SJCRH30 (cell line): ENCODE measurements at regions not wholly inside any gene's neighbourhood (a gene's known extent, or its start where the extent isn't known, plus 50 kb on each side); places are given as distances from the start of the nearest gene placed in this dataset.
A peak's percentile ranks its signal among the peaks of the same experiment; 100 is the strongest.

Source experiments
- DNase-seq, 2 experiments: peaks; one replicate each; pipeline ENCODE4 v3.0.0-alpha.2; 2015 to 2020
- H3K27ac ChIP-seq: fragments of 250-450 bp; sonication (Bioruptor Pico); 2 replicates; pipeline ENCODE4 v1.5.1; 2020; ENCODE audit warnings: mild to moderate bottlenecking, moderate library complexity
- H3K27me3 ChIP-seq: fragments of 250-450 bp; sonication (Bioruptor Pico); 2 replicates; pipeline ENCODE4 v1.5.1; 2020; ENCODE audit warnings: mild to moderate bottlenecking, moderate library complexity
- H3K36me3 ChIP-seq: fragments of 250-450 bp; sonication (Bioruptor Pico); 2 replicates; pipeline ENCODE4 v1.5.1; 2020; ENCODE audit warnings: mild to moderate bottlenecking, moderate library complexity
- H3K4me1 ChIP-seq: fragments of 250-450 bp; sonication (Bioruptor Pico); 2 replicates; pipeline ENCODE4 v1.5.1; 2020; ENCODE audit warnings: mild to moderate bottlenecking, moderate library complexity
- H3K4me3 ChIP-seq: fragments of 250-450 bp; sonication (Bioruptor Pico); 2 replicates; pipeline ENCODE4 v1.5.1; 2020; ENCODE audit warnings: mild to moderate bottlenecking, moderate library complexity
- H3K9me3 ChIP-seq: fragments of 250-450 bp; sonication (Bioruptor Pico); replicated peaks from 2 replicates; pipeline ENCODE4 v1.5.1; 2020; ENCODE audit warnings: mild to moderate bottlenecking, moderate library complexity

DNA sequence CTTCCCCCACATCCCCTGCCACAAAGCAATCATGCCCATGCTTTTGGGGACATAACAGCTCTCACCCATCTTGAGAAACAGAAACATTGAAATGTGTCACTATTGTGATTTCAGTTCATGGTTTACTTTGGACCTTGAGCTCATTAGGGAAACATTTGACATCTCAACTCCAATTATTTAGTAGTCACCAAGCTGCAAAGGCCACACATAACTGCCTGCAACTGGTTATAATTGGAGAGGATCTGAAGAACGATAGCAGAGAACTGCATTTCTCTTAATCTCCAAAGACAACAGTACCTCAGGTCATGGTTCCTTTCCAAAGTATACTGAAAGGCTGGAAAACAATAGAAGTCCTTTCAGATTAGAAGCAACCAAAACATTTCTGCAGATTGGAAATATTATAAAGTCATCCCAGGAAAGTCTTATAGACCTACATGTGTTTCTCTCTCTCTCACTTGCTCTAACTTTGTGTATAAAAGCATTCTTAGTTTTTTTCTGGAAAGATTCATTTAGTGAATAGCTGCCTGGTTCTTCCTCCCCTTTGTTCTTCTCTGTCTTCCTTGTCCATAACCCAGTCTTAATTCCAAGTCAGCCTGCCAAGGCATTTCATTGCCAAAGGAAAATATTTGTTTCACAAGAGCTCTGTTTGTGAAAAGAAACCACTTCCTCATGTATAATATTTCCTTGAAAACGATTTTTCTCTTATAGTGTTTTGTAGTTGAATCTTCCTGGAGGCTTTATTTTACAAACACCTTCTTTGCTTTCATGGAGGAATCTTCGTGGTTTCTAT lies 426.8 kb downstream of the ADGRL2 start:
- peak in 1 of 2 experiments; percentile 29 for DNase-seq

DNA sequence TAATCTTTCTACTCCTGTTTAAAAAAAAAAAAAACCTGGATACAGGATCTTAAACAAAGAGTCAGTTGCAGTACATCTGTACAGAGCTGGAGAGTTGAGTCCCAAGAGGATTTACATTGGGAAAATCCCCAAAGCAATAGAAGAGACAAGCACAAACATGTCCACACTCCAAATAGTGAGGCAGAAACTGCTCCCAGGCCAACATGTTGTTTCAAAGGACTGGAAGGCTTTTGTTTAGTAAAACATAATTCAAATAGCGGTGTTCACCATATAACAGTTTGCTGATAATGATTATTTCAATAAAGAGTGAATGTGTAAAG lies 425.4 kb downstream of the ADGRL2 start:
- Histone ChIP-seq H3K36me3 (no peaks in the 10 kb centered on the region), H3K9me3 (no peaks in the 10 kb centered on the region), H3K4me3 (no peak overlapping the region), H3K27ac (peak overlapping the region; percentile 77), H3K4me1 (peaks cover 35% of the 10 kb centered on the region), H3K27me3 (no peaks in the 10 kb centered on the region)
- peak; percentile 46 to 87 for DNase-seq

More for the DNA sequence above, 426.8 kb downstream of the ADGRL2 start:
- Histone ChIP-seq H3K27me3 (no peaks in the 10 kb centered on the region), H3K4me1 (peaks cover 35% of the 10 kb centered on the region), H3K27ac (peak overlapping the region; percentile 77; the same call in 1 of the 2 replicates), H3K36me3 (no peaks in the 10 kb centered on the region), H3K9me3 (no peaks in the 10 kb centered on the region), H3K4me3 (no peak overlapping the region)

DNA sequence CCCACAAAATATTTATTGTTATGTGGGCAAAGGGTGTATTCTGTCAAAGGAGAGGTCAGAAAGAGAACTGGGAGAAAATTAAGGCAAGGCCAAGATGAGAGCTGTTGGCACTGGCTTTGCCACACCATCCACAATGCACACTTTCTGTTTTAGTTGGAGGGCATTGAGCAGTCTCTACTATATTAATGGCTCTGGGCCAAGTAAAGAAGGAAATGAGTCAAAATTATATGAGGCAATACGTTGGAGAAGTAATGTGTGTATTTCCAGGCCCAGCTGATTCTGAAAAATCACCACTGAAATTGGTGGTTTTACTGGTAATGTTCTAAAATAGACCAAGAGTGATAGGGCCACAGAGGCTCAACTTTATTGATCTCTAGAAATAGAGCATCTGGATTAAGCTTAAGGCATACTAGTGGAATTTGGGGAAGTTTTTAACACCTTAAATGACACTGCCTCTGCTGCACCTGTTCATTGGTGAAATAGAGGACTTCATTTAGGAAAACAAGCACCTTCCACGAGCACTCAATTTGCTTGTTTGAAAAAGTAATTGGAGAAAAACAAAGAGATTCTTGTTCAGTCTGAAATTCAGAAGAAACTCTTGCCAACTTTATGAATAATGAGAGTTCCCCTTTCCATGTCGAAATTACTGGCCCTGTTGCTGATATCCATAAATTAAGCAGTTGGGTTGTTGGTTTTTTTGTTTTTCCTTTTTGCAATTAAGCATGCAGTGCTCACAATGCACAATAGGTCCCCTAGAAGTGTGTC lies 424.9 kb downstream of the ADGRL2 start:
- Histone ChIP-seq H3K27ac (peak overlapping the region; percentile 77), H3K9me3 (no peaks in the 10 kb centered on the region), H3K36me3 (no peaks in the 10 kb centered on the region), H3K4me3 (no peak overlapping the region), H3K27me3 (no peaks in the 10 kb centered on the region), H3K4me1 (peaks cover 35% of the 10 kb centered on the region)
- peak; percentile 9 to 72 for DNase-seq

- no peak overlapping the region for H3K4me3 ChIP-seq
- peaks cover 53% of the 10 kb centered on the region for H3K4me1 ChIP-seq
- H3K27me3 ChIP-seq: no peaks in the 10 kb centered on the region
- no peak for DNase-seq
- no peaks in the 10 kb centered on the region for H3K9me3 ChIP-seq
- no peak overlapping the region for H3K27ac ChIP-seq
- no peaks in the 10 kb centered on the region for H3K36me3 ChIP-seq
Observed at GRCh38 chr1:82223091-82223490, 422.4 kb downstream of the ADGRL2 start.

DNA sequence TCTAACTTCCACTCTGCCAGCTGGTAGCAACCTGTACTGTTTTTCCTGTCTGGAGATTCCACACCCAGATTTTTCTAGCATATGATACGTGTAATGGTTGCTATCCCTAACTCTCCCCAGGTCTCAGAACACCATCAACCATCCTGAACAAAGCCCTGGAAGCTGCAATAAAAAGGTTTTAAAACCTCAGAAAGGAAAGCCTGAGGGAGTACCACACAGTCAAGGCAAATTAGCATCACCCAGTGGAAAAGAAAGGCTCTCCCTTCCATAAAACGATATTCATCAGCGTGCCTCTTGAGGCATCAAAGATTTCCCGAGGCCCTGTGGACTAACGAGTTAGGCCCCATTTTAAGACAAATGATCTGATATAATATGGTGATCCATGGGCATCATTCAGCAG lies 421.0 kb downstream of the ADGRL2 start:
- no peak for DNase-seq
- H3K4me1 ChIP-seq: peaks cover 40% of the 10 kb centered on the region
- H3K4me3 ChIP-seq: no peak overlapping the region
- no peaks in the 10 kb centered on the region for H3K36me3 ChIP-seq
- no peaks in the 10 kb centered on the region for H3K27me3 ChIP-seq
- H3K9me3 ChIP-seq: no peaks in the 10 kb centered on the region
- H3K27ac ChIP-seq: no peak overlapping the region

DNA sequence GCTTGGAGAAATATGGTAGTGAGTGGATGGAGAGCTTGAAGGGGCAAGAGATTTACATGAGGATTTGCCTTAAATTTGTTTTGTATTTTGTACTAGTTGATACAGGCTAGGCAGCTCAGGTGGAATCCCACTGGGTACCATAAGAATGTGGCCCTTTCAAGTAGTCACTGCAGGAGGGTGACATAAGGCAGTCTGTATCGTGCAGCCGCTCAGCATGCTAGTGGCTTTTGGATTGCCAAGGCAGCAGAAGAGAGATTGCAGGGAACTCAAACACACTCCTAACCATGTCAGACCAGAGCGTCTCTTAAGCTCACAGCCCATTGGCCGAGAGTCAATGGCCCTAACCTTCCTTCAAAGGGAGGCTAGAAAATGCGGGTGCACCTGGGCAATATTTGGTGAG lies 420.0 kb downstream of the ADGRL2 start:
- H3K27ac ChIP-seq: peak overlapping the region; percentile 68; the same call in 1 of the 2 replicates
- DNase-seq: no peak
- H3K36me3 ChIP-seq: no peaks in the 10 kb centered on the region
- no peaks in the 10 kb centered on the region for H3K9me3 ChIP-seq
- H3K4me1 ChIP-seq: peaks cover 30% of the 10 kb centered on the region
- no peaks in the 10 kb centered on the region for H3K27me3 ChIP-seq
- H3K4me3 ChIP-seq: no peak overlapping the region

DNA sequence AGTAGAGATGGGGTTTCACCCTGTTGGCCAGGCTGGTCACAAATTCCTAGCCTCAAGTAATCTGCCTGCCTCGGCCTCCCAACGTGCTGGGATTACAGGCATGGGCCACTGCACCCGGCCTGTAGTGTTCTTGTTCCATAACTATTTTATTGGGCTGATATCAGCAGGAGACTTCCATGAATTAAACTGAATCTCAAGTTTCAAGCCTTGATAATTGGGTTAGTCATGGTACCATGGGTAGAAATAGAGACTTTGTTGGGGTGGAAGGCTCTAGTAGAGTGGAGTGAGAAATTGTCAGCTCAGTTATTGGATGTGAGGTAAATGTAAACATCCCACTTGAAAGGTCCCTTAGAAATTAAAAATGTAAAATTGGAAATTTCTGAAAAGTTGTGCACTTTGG lies 419.1 kb downstream of the ADGRL2 start:
- H3K9me3 ChIP-seq: no peaks in the 10 kb centered on the region
- H3K36me3 ChIP-seq: no peaks in the 10 kb centered on the region
- peaks cover 21% of the 10 kb centered on the region for H3K4me1 ChIP-seq
- no peaks in the 10 kb centered on the region for H3K27me3 ChIP-seq
- peak; percentile 19 to 73 for DNase-seq
- peak overlapping the region; percentile 68 for H3K27ac ChIP-seq
- no peak overlapping the region for H3K4me3 ChIP-seq

- Histone ChIP-seq H3K27me3 (no peaks in the 10 kb centered on the region), H3K9me3 (no peaks in the 10 kb centered on the region), H3K36me3 (no peaks in the 10 kb centered on the region), H3K4me1 (peaks cover 21% of the 10 kb centered on the region), H3K4me3 (no peak overlapping the region), H3K27ac (peak overlapping the region; percentile 68)
- DNase-seq: peak; percentile 40 to 78
Observed at GRCh38 chr1:82218846-82219245, 418.1 kb downstream of the ADGRL2 start.

DNA sequence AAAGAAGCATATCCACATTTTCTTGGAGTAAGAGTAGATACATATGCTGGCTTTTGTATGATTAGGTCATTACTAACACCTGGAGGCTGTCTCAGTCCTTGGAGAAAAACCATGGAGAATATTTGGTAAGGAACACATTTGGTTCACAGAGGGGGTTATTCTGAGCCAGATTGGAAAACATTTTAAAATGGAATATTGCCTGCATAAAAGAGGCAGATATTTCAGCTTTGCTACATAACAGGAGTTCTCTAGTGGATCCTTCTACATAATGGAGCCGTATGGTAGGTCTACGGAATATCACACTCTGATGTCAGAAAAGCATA lies 415.1 kb downstream of the ADGRL2 start:
- Histone ChIP-seq H3K9me3 (no peaks in the 10 kb centered on the region), H3K4me3 (no peak overlapping the region)

GRCh38 chr1:82215056-82215852 lies 414.5 kb downstream of the ADGRL2 start:
- no peaks in the 10 kb centered on the region for H3K36me3 ChIP-seq
- H3K4me3 ChIP-seq: no peak overlapping the region
- no peak for DNase-seq
- H3K27ac ChIP-seq: no peak overlapping the region
- H3K9me3 ChIP-seq: no peaks in the 10 kb centered on the region
- H3K4me1 ChIP-seq: peaks cover 19% of the 10 kb centered on the region
- no peaks in the 10 kb centered on the region for H3K27me3 ChIP-seq

More for the DNA sequence above, 415.1 kb downstream of the ADGRL2 start:
- Histone ChIP-seq H3K27ac (no peak overlapping the region), H3K36me3 (no peaks in the 10 kb centered on the region), H3K4me1 (peaks cover 21% of the 10 kb centered on the region), H3K27me3 (no peaks in the 10 kb centered on the region)
- DNase-seq: no peak

DNA sequence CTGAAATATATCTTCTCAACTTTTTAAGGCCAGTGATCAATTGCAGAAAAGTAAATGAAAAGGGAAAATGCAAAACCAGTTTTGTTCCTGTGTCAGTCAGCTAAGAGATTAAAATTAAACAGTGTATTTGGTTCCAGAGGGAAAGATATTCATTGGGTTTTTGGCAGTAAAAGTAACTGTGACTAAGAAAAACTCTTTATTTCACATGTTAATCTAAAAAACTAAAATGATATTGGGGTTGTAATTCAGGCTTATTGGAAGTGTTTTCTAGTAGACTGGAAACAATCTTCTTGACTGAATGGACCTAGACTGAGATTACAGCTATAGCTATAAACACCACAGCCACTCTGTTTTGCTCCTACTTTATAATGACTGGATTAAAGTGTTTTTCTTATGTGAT lies 413.9 kb downstream of the ADGRL2 start:
- no peak for DNase-seq
- no peak overlapping the region for H3K4me3 ChIP-seq
- no peaks in the 10 kb centered on the region for H3K36me3 ChIP-seq
- H3K4me1 ChIP-seq: peaks cover 13% of the 10 kb centered on the region
- H3K9me3 ChIP-seq: no peaks in the 10 kb centered on the region
- H3K27me3 ChIP-seq: no peaks in the 10 kb centered on the region
- no peak overlapping the region for H3K27ac ChIP-seq

DNA sequence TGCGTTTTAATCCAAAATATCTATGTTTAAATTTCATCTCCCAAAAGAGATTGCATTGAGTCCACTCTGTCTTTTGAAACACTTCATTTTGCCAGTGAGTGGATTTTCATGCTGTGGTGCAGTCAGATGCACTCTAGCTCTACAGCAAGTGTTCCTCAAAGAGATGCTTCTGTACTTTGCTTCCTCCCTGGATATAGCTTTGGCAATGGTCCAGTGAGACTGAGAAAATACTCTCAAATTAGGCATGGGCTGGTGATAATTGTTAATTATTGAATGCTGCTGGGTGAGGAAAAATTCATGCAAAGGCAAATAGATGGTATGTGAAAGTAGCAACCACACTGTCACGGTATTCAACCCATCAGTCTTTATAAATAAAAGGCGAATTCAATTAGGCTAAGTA lies 396.9 kb downstream of the ADGRL2 start:
- Histone ChIP-seq H3K27ac (no peak overlapping the region), H3K27me3 (no peaks in the 10 kb centered on the region), H3K4me1 (no peaks in the 10 kb centered on the region), H3K4me3 (no peak overlapping the region), H3K9me3 (no peaks in the 10 kb centered on the region), H3K36me3 (no peaks in the 10 kb centered on the region)
- no peak for DNase-seq

- H3K4me3 ChIP-seq: no peak overlapping the region
- no peaks in the 10 kb centered on the region for H3K4me1 ChIP-seq
- H3K27ac ChIP-seq: no peak overlapping the region
- no peak for DNase-seq
- no peaks in the 10 kb centered on the region for H3K36me3 ChIP-seq
- H3K27me3 ChIP-seq: no peaks in the 10 kb centered on the region
- no peaks in the 10 kb centered on the region for H3K9me3 ChIP-seq
Observed at GRCh38 chr1:82195245-82195644, 394.5 kb downstream of the ADGRL2 start.

DNA sequence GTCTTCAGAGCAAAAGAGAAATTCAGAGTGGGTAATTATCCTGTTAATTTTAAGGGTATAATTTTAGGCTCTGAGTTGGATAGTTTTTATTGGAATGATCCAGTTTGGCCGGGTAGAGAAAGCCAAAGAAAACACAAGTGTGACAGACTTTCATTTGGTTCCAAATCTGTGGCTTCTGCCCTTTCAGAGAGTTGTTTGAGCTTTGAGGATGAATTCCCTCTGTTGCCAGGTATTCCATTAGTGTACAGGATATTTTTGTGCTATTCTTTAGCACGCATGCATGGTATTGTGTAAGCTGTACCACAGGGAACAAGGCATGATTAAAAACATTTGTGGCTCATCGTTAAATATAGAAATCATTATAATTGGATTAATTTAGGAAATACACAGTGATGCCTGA lies 384.4 kb downstream of the ADGRL2 start:
- no peak overlapping the region for H3K4me3 ChIP-seq
- no peaks in the 10 kb centered on the region for H3K4me1 ChIP-seq
- H3K27me3 ChIP-seq: no peaks in the 10 kb centered on the region
- no peaks in the 10 kb centered on the region for H3K36me3 ChIP-seq
- H3K27ac ChIP-seq: no peak overlapping the region
- no peaks in the 10 kb centered on the region for H3K9me3 ChIP-seq
- DNase-seq: no peak

GRCh38 chr1:82181846-82182245 lies 381.1 kb downstream of the ADGRL2 start:
- H3K9me3 ChIP-seq: no peaks in the 10 kb centered on the region
- no peak overlapping the region for H3K27ac ChIP-seq
- no peak overlapping the region for H3K4me3 ChIP-seq
- no peaks in the 10 kb centered on the region for H3K4me1 ChIP-seq
- H3K36me3 ChIP-seq: no peaks in the 10 kb centered on the region
- H3K27me3 ChIP-seq: no peaks in the 10 kb centered on the region
- DNase-seq: no peak
